ENCODE measurements at regions not wholly inside any gene's neighbourhood (a gene's known extent, or its start where the extent isn't known, plus 50 kb on each side); places are given as distances from the start of the nearest gene placed in this dataset.

- TF ChIP-seq POLR2A (IDR thresholded peaks at IDR 0.05) (no peak), CTCF (IDR thresholded peaks at IDR 0.05) (no peak)
These were observed 156.4 kb upstream of the RAB6C start for GRCh38 chr2:129823044-129823443.

Measured in ovary (tissue), 3 donors.